Panc1 (cell line): ENCODE measurements at regions not wholly inside any gene's neighbourhood (a gene's known extent, or its start where the extent isn't known, plus 50 kb on each side); places are given as distances from the start of the nearest gene placed in this dataset.

Experiments
- ATAC-seq: fragments of 200-7000 bp; cut with Tn5 transposase; 2 replicates; pipeline ENCODE4 v1.9.1; 2020; ENCODE audit warnings: mild to moderate bottlenecking, moderate library complexity
- BruUV-seq: library from RNA; stranded (reverse); fragments of 400-500 nt; replicated peaks from 2 replicates; lab custom pipeline; 2021; lab: Mats Ljungman, UMichigan
- CTCF ChIA-PET: fragments of 300-600 bp; sonication (Branson Sonifier 250); formaldehyde crosslinking; loops from one replicate; lab custom pipeline; 2022; ENCODE audit warnings: antibody characterized with exemption; lab: Charles Lee
- POLR2A ChIA-PET: fragments of 300-600 bp; sonication (Branson Sonifier 250); formaldehyde crosslinking; loops from one replicate; lab custom pipeline; 2022; ENCODE audit warnings: antibody characterized with exemption; lab: Charles Lee
- DNase-seq: peaks from one replicate; pipeline ENCODE4 v3.0.0-alpha.2; 2010; ENCODE audit warnings: low read depth, low spot score
- H3K27ac ChIP-seq: 2 replicates; pipeline ENCODE4 v1.5.1; 2011; ENCODE audit warnings: mild to moderate bottlenecking, low read length, inconsistent platforms
- H3K27me3 ChIP-seq: fragments of 200-500 bp; sonication (Bioruptor generic); 2 replicates; pipeline ENCODE4 v1.6.0; 2014; ENCODE audit warnings: low read length, inconsistent platforms; ENCODE audit not compliant: control insufficient read depth, insufficient read depth
- H3K36me3 ChIP-seq: fragments of 200-500 bp; sonication (Bioruptor generic); 2 replicates; pipeline ENCODE4 v1.5.1; 2014; ENCODE audit warnings: inconsistent platforms, mild to moderate bottlenecking, low read length, moderate library complexity; ENCODE audit not compliant: control insufficient read depth, insufficient read depth
- H3K4me1 ChIP-seq: 2 replicates; pipeline ENCODE4 v1.5.1; 2011; ENCODE audit warnings: inconsistent platforms, mild to moderate bottlenecking, low read length, moderate library complexity; ENCODE audit not compliant: control insufficient read depth, insufficient read depth
- H3K4me3 ChIP-seq, 2 experiments: 2 replicates each; pipeline ENCODE4 v1.5.1; 2011 to 2012; ENCODE audit warnings: low read depth in 2 of 2, low read length in 2 of 2, mild to moderate bottlenecking in 2 of 2, inconsistent platforms in 1 of 2, moderate library complexity in 1 of 2
- H3K9me3 ChIP-seq: fragments of 200-500 bp; sonication (Bioruptor generic); 2 replicates; pipeline ENCODE4 v1.5.1; 2014; ENCODE audit warnings: low read depth, mild to moderate bottlenecking, inconsistent platforms, low read length, moderate library complexity; ENCODE audit not compliant: control insufficient read depth, insufficient read depth
- POLR2AphosphoS5 ChIP-seq: IDR thresholded peaks from 2 replicates; pipeline ENCODE4 v1.6.1; 2012; ENCODE audit warnings: mild to moderate bottlenecking, low read depth, low read length, moderate library complexity
- SIN3A ChIP-seq: IDR thresholded peaks from 2 replicates; pipeline ENCODE4 v1.6.1; 2012; ENCODE audit warnings: low read depth, mild to moderate bottlenecking, low read length, moderate library complexity, borderline replicate concordance; ENCODE audit not compliant: insufficient read depth
- TCF7L2 ChIP-seq: IDR thresholded peaks from 2 replicates; pipeline ENCODE4 v1.6.1; 2011; ENCODE audit warnings: mild to moderate bottlenecking, low read depth, low read length, inconsistent platforms
- in situ Hi-C: cut with HindIII; loops from 2 replicates; pipeline ENCODE4 v1.10.0; 2016; ENCODE audit warnings: low sequenced_read_pairs, low pct_unique_long_range_greater_than_20kb
- intact Hi-C: fragments of 100-400 bp; cut with micrococcal nuclease; formaldehyde crosslinking; loops from one replicate; pipeline ENCODE4 v1.10.0; 2022; ENCODE audit not compliant: unreplicated experiment
- TF ChIP-seq, protein P1 (sequence below), 2 experiments: IDR thresholded peaks; 2 replicates each; pipeline ENCODE4 v1.6.1; 2011 to 2012; ENCODE audit warnings: low read depth in 2 of 2, control low read depth in 1 of 2, low read length in 1 of 2, mild to moderate bottlenecking in 1 of 2, moderate library complexity in 1 of 2; ENCODE audit not compliant: insufficient read depth in 1 of 2
- TF ChIP-seq, protein P2 (sequence below): fragments of 450-650 bp; IDR thresholded peaks from 2 replicates; pipeline ENCODE4 v1.5.1; 2017; ENCODE audit warnings: mild to moderate bottlenecking

GRCh38 chr1:219460081-219460895 is 152.6 kb downstream of the ZC3H11B start:
- no TSS peak for BruUV-seq
- CTCF ChIA-PET, result no interaction called here
- intact Hi-C loops, result no loop called here
- POLR2A ChIA-PET, result no interaction called here
- ATAC-seq, result no peak
- no peaks in the 10 kb centered on the region for H3K36me3 ChIP-seq
- TF ChIP-seq TCF7L2, result no peak
- no peak for TF ChIP-seq SIN3A
- TF ChIP-seq, protein P1, sequence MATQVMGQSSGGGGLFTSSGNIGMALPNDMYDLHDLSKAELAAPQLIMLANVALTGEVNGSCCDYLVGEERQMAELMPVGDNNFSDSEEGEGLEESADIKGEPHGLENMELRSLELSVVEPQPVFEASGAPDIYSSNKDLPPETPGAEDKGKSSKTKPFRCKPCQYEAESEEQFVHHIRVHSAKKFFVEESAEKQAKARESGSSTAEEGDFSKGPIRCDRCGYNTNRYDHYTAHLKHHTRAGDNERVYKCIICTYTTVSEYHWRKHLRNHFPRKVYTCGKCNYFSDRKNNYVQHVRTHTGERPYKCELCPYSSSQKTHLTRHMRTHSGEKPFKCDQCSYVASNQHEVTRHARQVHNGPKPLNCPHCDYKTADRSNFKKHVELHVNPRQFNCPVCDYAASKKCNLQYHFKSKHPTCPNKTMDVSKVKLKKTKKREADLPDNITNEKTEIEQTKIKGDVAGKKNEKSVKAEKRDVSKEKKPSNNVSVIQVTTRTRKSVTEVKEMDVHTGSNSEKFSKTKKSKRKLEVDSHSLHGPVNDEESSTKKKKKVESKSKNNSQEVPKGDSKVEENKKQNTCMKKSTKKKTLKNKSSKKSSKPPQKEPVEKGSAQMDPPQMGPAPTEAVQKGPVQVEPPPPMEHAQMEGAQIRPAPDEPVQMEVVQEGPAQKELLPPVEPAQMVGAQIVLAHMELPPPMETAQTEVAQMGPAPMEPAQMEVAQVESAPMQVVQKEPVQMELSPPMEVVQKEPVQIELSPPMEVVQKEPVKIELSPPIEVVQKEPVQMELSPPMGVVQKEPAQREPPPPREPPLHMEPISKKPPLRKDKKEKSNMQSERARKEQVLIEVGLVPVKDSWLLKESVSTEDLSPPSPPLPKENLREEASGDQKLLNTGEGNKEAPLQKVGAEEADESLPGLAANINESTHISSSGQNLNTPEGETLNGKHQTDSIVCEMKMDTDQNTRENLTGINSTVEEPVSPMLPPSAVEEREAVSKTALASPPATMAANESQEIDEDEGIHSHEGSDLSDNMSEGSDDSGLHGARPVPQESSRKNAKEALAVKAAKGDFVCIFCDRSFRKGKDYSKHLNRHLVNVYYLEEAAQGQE (IDR thresholded peaks at IDR 0.05; ENCODE audit: insufficient read depth in 1 of 2, low read depth in 2 of 2, low read length in 1 of 2), result no peak
- TF ChIP-seq, protein P2, sequence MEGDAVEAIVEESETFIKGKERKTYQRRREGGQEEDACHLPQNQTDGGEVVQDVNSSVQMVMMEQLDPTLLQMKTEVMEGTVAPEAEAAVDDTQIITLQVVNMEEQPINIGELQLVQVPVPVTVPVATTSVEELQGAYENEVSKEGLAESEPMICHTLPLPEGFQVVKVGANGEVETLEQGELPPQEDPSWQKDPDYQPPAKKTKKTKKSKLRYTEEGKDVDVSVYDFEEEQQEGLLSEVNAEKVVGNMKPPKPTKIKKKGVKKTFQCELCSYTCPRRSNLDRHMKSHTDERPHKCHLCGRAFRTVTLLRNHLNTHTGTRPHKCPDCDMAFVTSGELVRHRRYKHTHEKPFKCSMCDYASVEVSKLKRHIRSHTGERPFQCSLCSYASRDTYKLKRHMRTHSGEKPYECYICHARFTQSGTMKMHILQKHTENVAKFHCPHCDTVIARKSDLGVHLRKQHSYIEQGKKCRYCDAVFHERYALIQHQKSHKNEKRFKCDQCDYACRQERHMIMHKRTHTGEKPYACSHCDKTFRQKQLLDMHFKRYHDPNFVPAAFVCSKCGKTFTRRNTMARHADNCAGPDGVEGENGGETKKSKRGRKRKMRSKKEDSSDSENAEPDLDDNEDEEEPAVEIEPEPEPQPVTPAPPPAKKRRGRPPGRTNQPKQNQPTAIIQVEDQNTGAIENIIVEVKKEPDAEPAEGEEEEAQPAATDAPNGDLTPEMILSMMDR, result no peak
- TF ChIP-seq POLR2AphosphoS5, result no peak
- no peak for DNase-seq
- H3K9me3 ChIP-seq, result no peaks in the 10 kb centered on the region
- H3K4me1 ChIP-seq, result no peaks in the 10 kb centered on the region
- H3K27me3 ChIP-seq, result no peaks in the 10 kb centered on the region
- in situ Hi-C loops, result no loop called here
- H3K4me3 ChIP-seq, result no peak overlapping the region
- no peak overlapping the region for H3K27ac ChIP-seq

DNA sequence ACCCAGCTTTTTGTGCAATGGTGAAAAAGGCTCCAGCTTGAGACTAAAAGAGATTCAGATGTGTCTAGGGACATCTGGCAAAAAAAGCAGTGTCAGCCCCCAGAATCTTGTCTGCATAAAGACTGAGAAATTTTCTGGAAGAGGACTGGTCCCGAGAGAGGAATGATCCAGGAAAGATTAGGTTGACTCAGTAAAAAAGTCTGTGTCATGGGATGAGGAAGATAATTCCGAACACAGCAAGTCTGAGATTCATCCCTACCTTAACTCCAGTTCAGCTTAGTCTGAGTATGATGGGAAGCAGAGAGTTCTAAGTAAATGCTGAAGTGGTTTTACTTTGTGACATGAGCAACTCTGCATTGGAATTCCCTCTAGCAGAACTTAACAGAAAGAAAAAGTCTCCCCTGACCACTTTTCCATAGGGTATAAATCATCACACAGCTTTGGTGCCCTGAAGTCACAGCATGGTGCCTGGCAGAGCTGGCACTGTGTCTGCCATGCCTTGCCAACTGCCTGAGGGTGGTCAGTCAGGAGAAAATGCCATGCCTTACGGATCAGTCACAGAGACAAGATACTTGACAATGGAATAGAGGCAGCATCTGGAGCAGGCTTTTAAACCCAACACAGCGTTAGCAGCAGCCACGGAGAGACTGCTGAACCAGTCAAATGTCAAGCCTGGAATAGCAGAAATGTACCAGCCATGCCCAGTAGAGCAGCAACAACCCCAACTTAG is 153.4 kb downstream of the ZC3H11B start:
- H3K4me1 ChIP-seq, result no peaks in the 10 kb centered on the region
- in situ Hi-C loops (no loop called here), intact Hi-C loops (no loop called here)
- no peak for DNase-seq
- no peak for ATAC-seq
- no TSS peak for BruUV-seq
- no peaks in the 10 kb centered on the region for H3K27me3 ChIP-seq
- no peak overlapping the region for H3K27ac ChIP-seq
- no peak for TF ChIP-seq SIN3A
- TF ChIP-seq, protein P2, result no peak
- TF ChIP-seq TCF7L2, result no peak
- no peak for TF ChIP-seq POLR2AphosphoS5
- TF ChIP-seq, protein P1 (IDR thresholded peaks at IDR 0.05; ENCODE audit: insufficient read depth in 1 of 2, low read depth in 2 of 2, low read length in 1 of 2), result no peak
- CTCF ChIA-PET, result no interaction called here
- H3K36me3 ChIP-seq, result no peaks in the 10 kb centered on the region
- H3K9me3 ChIP-seq, result no peaks in the 10 kb centered on the region
- H3K4me3 ChIP-seq, result no peak overlapping the region
- POLR2A ChIA-PET, result no interaction called here
